Heart right ventricle (tissue), 16 donors: ENCODE measurements at regions not wholly inside any gene's neighbourhood (a gene's known extent, or its start where the extent isn't known, plus 50 kb on each side); places are given as distances from the start of the nearest gene placed in this dataset.

ENCODE experiments used
- ATAC-seq, 8 donors: fragments of 200-7000 bp; cut with Tn5 transposase; one replicate each; pipeline ENCODE4 v1.9.1; 2020; ENCODE audit warnings: mild to moderate bottlenecking in 8 of 8, moderate library complexity in 8 of 8, moderate number of reproducible peaks in 1 of 8
- DNase-seq, 2 donors: peaks; one replicate each; pipeline ENCODE4 v3.0.0-alpha.2; 2020
- H3K27ac ChIP-seq, 10 donors: fragments of 200-600 bp; sonication (generic) in 2 of 10; one replicate each; pipeline versions ENCODE4 v1.5.0 to v1.8.0; 2020 to 2022; ENCODE audit warnings: mild to moderate bottlenecking in 3 of 10
- H3K27me3 ChIP-seq, 7 donors: fragments of 200-600 bp; one replicate each; pipeline ENCODE4 v1.8.0; 2021 to 2022; ENCODE audit warnings: mild to moderate bottlenecking in 2 of 7
- H3K36me3 ChIP-seq, 9 donors: fragments of 200-600 bp; sonication (generic) in 1 of 9; one replicate each; pipeline versions ENCODE4 v1.5.0 to v1.8.0; 2020 to 2022; ENCODE audit warnings: mild to moderate bottlenecking in 2 of 9
- H3K4me1 ChIP-seq, 9 donors: fragments of 200-600 bp; sonication (generic) in 1 of 9; one replicate each; pipeline versions ENCODE4 v1.5.0 to v1.8.0; 2020 to 2022; ENCODE audit warnings: mild to moderate bottlenecking in 4 of 9
- H3K4me3 ChIP-seq, 10 donors: fragments of 200-600 bp; sonication (generic) in 2 of 10; one replicate each; pipeline versions ENCODE4 v1.5.0 to v1.8.0; 2020 to 2022; ENCODE audit warnings: mild to moderate bottlenecking in 7 of 10, moderate library complexity in 2 of 10
- H3K9me3 ChIP-seq, 11 donors: fragments of 200-600 bp in 10 of 11; sonication (generic) in 2 of 11; one replicate each; pipeline versions ENCODE4 v1.5.0 to v1.8.0; 2013 to 2022; ENCODE audit warnings: mild to moderate bottlenecking in 2 of 11, control low read depth in 1 of 11, moderate library complexity in 1 of 11
- CTCF ChIP-seq, 9 donors: fragments of 200-600 bp; sonication (generic) in 2 of 9; IDR thresholded peaks; one replicate each; pipeline versions ENCODE4 v1.5.0 to v1.8.0; 2021 to 2022; ENCODE audit warnings: antibody characterized with exemption in 9 of 9, mild to moderate bottlenecking in 5 of 9, moderate library complexity in 1 of 9
- WGBS, 2 donors: extraction: QIAGEN DNeasy Blood & Tissue Kit; methylation state at CpG; one replicate each; pipeline ENCODE4 v1.1.7; 2013; ENCODE audit warnings: inconsistent platforms in 1 of 2; 5-methylcytosine and 5-hydroxymethylcytosine counted together
- intact Hi-C, 10 donors: fragments of 100-400 bp; cut with DNase I; formaldehyde crosslinking; loops; one replicate each; pipeline versions ENCODE4 v1.11.1 to v1.14.2; 2022
- donor health status: Arrhythmogenic right ventricular cardiomyopathy.
- donor health status: ischemic (EF 13 %, LVEDD 7.1; RV severe dilation, severe dysfunction).
- donor health status: healthy with polysubstance abuse.
- donor health status: DM: no; HTN: yes; CAD: no.
- donor health status: DM: no; HTN: no; CAD: no.
- donor health status: ischemic (EF 25% LVEDD 6.9; RV normal size, moderate dysfunction).
- donor health status: ischemic (EF 25% LVEDD 5.7; RV mildly dilated, moderate dysfunction).
- donor health status: healthy.
- donor health status: DM: yes; HTN: yes; CAD: no.
- donor health status: Ischemic cardiomyopathy.
- donor health status: ischemic (EF 35%, LVEDD 5.7; RV mildly dilated, moderate dysfunction).
- donor health status: nonischemic (EF 11% LVEDD 7.7; RV severe dilation, severe dysfunction).
- donor health status: DM: yes; HTN: yes; CAD: no.
- donor health status: PGD.
- donor health status: ischemic (EF 29% LVEDD 5.4; RV normal size, mild dysfunction).
- donor health status: nonischemic (EF 23%, LVEDD 6.1; RV moderate dilation, normal function).

GRCh38 chr12:124660851-124661250 is 93.4 kb upstream of the NCOR2 start:
- intact Hi-C loops = no loop called here
- no peaks in the 10 kb centered on the region for H3K27me3 ChIP-seq
- no peak for ATAC-seq
- DNase-seq = no peak
- H3K4me3 ChIP-seq = no peak overlapping the region
- H3K4me1 ChIP-seq = peaks cover 6 to 47% (median 28%) of the 10 kb centered on the region in 9 donors
- no peak for TF ChIP-seq CTCF (IDR thresholded peaks at IDR 0.05)
- 63 to 64% methylated on average over 20 of the region's 20 CpGs for WGBS, 2 donors
- H3K9me3 ChIP-seq = peaks cover 0 to 3% (median 0%) of the 10 kb centered on the region in 11 donors
- no peak overlapping the region for H3K27ac ChIP-seq
- H3K36me3 ChIP-seq = no peaks in the 10 kb centered on the region

GRCh38 chr12:124658806-124659402 is 91.5 kb upstream of the NCOR2 start:
- Histone ChIP-seq H3K36me3 (no peaks in the 10 kb centered on the region), H3K27ac (no peak overlapping the region), H3K4me1 (peaks cover 18 to 51% (median 41%) of the 10 kb centered on the region in 9 donors), H3K27me3 (no peaks in the 10 kb centered on the region), H3K4me3 (no peak overlapping the region), H3K9me3 (peaks cover 0 to 3% (median 0%) of the 10 kb centered on the region in 11 donors)
- DNase-seq (no peak), ATAC-seq (no peak)
- intact Hi-C loops = loop anchor here in 3 of 10 donors (10.0 kb wide), 3 partner anchors 94 to 164 kb away; partner anchors contain the start of gene NCOR2 (in 1 of the 3)
- 91 to 97% methylated on average over 8 of the region's 8 CpGs for WGBS, 2 donors
- no peak for TF ChIP-seq CTCF (IDR thresholded peaks at IDR 0.05)

- H3K36me3 ChIP-seq = no peaks in the 10 kb centered on the region
- H3K4me3 ChIP-seq = no peak overlapping the region
- DNase-seq (no peak), ATAC-seq (no peak)
- intact Hi-C loops = loop anchor here in 3 of 10 donors (10.0 kb wide), 3 partner anchors 94 to 164 kb away; partner anchors contain the start of gene NCOR2 (in 1 of the 3)
- peaks cover 16 to 51% (median 42%) of the 10 kb centered on the region in 9 donors for H3K4me1 ChIP-seq
- no peaks in the 10 kb centered on the region for H3K27me3 ChIP-seq
- peaks cover 0 to 3% (median 0%) of the 10 kb centered on the region in 11 donors for H3K9me3 ChIP-seq
- WGBS, 2 donors = 92 to 95% methylated on average over 4 of the region's 4 CpGs
- no peak overlapping the region for H3K27ac ChIP-seq
- no peak for TF ChIP-seq CTCF (IDR thresholded peaks at IDR 0.05)
These were observed 90.9 kb upstream of the NCOR2 start for GRCh38 chr12:124658302-124658701.

DNA sequence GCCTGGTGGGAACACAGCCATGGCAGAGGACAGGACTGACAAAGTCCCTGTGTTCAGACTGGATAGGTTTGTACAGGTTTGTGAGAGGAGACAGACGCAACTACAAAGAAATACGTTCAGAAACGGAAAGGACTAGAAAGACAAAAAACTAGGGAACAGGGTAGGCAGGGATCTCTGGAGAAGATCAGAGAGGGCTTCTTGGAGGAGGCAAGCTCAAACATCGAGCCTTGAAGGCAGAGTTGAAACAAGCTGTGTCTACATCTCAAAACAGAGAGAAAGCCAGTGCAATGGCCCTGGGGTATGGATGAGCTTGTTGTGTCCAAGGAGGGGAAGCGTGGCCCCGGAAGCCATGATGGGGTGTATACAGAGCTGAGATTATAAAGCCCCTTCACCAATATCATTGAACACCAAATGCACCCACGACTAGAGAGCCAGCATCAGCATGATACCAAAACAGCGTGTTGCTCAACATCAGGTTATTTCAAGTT is 89.6 kb upstream of the NCOR2 start:
- intact Hi-C loops = loop anchor here in 4 of 10 donors (2.0 to 10.0 kb wide), 4 partner anchors 92 to 288 kb away; partner anchors contain the start of gene NCOR2 (in 1 of the 4)

More for the DNA sequence above, 89.6 kb upstream of the NCOR2 start:
- peaks cover 19 to 57% (median 46%) of the 10 kb centered on the region in 9 donors for H3K4me1 ChIP-seq
- H3K27me3 ChIP-seq = no peaks in the 10 kb centered on the region
- peak overlapping the region in 4 of 10 donors; percentile 80 to 96 (median 92) for H3K27ac ChIP-seq
- no peak overlapping the region for H3K4me3 ChIP-seq
- TF ChIP-seq CTCF (IDR thresholded peaks at IDR 0.05) = no peak
- ATAC-seq (no peak), DNase-seq (no peak)
- H3K9me3 ChIP-seq = no peaks in the 10 kb centered on the region
- no peaks in the 10 kb centered on the region for H3K36me3 ChIP-seq
- 75 to 79% methylated on average over 8 of the region's 8 CpGs for WGBS, 2 donors
